ENCODE measurements at regions not wholly inside any gene's neighbourhood (a gene's known extent, or its start where the extent isn't known, plus 50 kb on each side); places are given as distances from the start of the nearest gene placed in this dataset.

DNA sequence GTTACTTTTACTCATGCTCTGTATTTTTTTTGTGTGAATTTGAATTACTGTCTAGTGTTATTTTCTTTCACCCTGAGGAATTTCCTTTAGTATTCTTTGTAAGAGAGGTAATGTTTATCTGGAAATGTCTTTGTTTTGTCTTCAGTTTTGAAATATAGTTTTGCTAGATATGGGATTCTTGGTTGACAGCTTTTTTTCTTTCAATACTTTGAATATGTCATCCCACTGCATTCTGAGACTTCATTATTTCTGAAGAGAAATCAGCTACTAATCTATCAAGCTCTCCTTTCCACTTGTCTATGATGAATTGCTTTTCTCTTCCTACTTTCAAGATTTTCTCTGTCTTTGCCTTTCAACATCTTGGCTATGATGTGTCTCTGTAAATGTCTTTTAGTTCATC, 217.0 kb upstream of the CASK start:
- Histone ChIP-seq H3K4me3 (ENCODE audit: control insufficient read depth in 1 of 7, extremely low read depth in 1 of 7, insufficient read depth in 4 of 7, low read depth in 2 of 7, low read length in 6 of 7) (no peak overlapping the region), H3K27me3 (replicated peaks in 2 of 5; ENCODE audit: control insufficient read depth in 4 of 5, insufficient read depth in 5 of 5, low read length in 4 of 5) (no peaks in the 10 kb centered on the region), H3K4me1 (ENCODE audit: control extremely low read depth in 1 of 4, control insufficient read depth in 4 of 4, insufficient read depth in 4 of 4, low read length in 3 of 4) (no peaks in the 10 kb centered on the region), H3K9me3 (ENCODE audit: control extremely low read depth in 1 of 5, control insufficient read depth in 4 of 5, insufficient read depth in 2 of 5, low read depth in 1 of 5, low read length in 4 of 5) (peaks cover 0 to 5% (median 0%) of the 10 kb centered on the region in 5 experiments), H3K36me3 (ENCODE audit: control insufficient read depth in 4 of 4, insufficient read depth in 4 of 4, low read length in 3 of 4) (no peaks in the 10 kb centered on the region), H3K27ac (ENCODE audit: insufficient read depth in 1 of 2, low read depth in 1 of 2, low read length in 2 of 2, poor library complexity in 1 of 2, severe bottlenecking in 2 of 2) (no peak overlapping the region)
- POLR2A ChIA-PET: no interaction called here
- no peak for DNase-seq
- CTCF ChIA-PET: no interaction called here

GRCh38 chrX:42135583-42136228, 212.4 kb upstream of the CASK start:
- ChIA-PET CTCF (no interaction called here), POLR2A (no interaction called here)
- WGBS (ENCODE audit: insufficient coverage): no CpG with 5 or more reads among the region's 1 CpG
- DNase-seq: no peak
- Histone ChIP-seq H3K27me3 (replicated peaks in 2 of 5; ENCODE audit: control insufficient read depth in 4 of 5, insufficient read depth in 5 of 5, low read length in 4 of 5) (peaks cover 0 to 2% (median 0%) of the 10 kb centered on the region in 5 experiments), H3K4me3 (ENCODE audit: control insufficient read depth in 1 of 7, extremely low read depth in 1 of 7, insufficient read depth in 4 of 7, low read depth in 2 of 7, low read length in 6 of 7) (no peak overlapping the region), H3K27ac (ENCODE audit: insufficient read depth in 1 of 2, low read depth in 1 of 2, low read length in 2 of 2, poor library complexity in 1 of 2, severe bottlenecking in 2 of 2) (no peak overlapping the region), H3K4me1 (ENCODE audit: control extremely low read depth in 1 of 4, control insufficient read depth in 4 of 4, insufficient read depth in 4 of 4, low read length in 3 of 4) (no peaks in the 10 kb centered on the region), H3K9me3 (ENCODE audit: control extremely low read depth in 1 of 5, control insufficient read depth in 4 of 5, insufficient read depth in 2 of 5, low read depth in 1 of 5, low read length in 4 of 5) (peaks cover 0 to 5% (median 0%) of the 10 kb centered on the region in 5 experiments), H3K36me3 (ENCODE audit: control insufficient read depth in 4 of 4, insufficient read depth in 4 of 4, low read length in 3 of 4) (no peaks in the 10 kb centered on the region)

GRCh38 chrX:42131856-42132255, 208.5 kb upstream of the CASK start:
- no peaks in the 10 kb centered on the region for H3K9me3 ChIP-seq (ENCODE audit: control extremely low read depth in 1 of 5, control insufficient read depth in 4 of 5, insufficient read depth in 2 of 5, low read depth in 1 of 5, low read length in 4 of 5)
- no peak overlapping the region for H3K27ac ChIP-seq (ENCODE audit: insufficient read depth in 1 of 2, low read depth in 1 of 2, low read length in 2 of 2, poor library complexity in 1 of 2, severe bottlenecking in 2 of 2)
- CTCF ChIA-PET: no interaction called here
- no peaks in the 10 kb centered on the region for H3K36me3 ChIP-seq (ENCODE audit: control insufficient read depth in 4 of 4, insufficient read depth in 4 of 4, low read length in 3 of 4)
- H3K4me1 ChIP-seq (ENCODE audit: control extremely low read depth in 1 of 4, control insufficient read depth in 4 of 4, insufficient read depth in 4 of 4, low read length in 3 of 4): no peaks in the 10 kb centered on the region
- POLR2A ChIA-PET: no interaction called here
- DNase-seq: no peak
- peaks cover 0 to 8% (median 0%) of the 10 kb centered on the region in 5 experiments for H3K27me3 ChIP-seq (replicated peaks in 2 of 5; ENCODE audit: control insufficient read depth in 4 of 5, insufficient read depth in 5 of 5, low read length in 4 of 5)
- H3K4me3 ChIP-seq (ENCODE audit: control insufficient read depth in 1 of 7, extremely low read depth in 1 of 7, insufficient read depth in 4 of 7, low read depth in 2 of 7, low read length in 6 of 7): no peak overlapping the region

DNA sequence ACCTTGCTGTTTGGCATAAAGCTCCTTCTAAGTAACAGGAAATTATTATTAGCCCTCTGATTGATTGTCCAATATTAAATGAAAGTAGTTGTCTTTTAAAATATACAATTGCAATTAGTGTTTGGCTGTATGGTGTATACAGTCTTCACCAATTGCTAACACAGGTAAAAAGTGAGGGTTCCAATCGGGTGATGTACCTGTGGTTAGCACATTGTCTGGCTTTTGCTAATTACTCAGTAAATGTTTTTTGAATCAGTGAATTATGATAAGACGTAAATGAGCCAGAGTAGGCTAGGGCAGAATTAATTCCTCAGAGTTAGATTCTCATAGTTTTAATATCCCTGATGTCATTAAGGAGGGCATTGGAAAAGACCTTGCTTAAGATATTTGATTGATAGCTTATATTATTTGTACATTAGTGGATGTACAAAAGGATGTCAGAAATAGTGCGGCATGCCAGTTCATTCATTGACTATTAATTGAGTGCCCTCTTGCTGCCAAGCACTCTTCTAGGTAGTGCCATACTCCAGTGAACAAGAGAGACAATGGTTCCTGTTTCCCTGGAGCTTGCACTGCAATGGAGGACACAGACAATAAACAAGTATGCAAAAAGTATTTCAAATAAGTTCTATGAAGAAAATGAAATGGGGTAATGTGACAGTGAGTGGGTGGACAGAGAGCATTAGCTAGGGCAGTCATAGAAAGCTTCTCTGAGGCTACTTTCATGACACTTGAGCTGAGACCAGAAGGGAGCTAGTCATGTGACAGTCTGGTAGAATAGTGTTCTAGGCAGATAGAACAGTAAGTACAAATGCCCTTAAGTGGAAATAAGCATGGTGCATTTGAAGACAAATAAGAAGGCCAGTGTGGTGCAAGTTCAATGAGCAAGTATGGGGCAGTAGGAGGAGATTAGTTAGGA, 205.9 kb upstream of the CASK start:
- H3K4me1 ChIP-seq (ENCODE audit: control extremely low read depth in 1 of 4, control insufficient read depth in 4 of 4, insufficient read depth in 4 of 4, low read length in 3 of 4): no peaks in the 10 kb centered on the region
- no peak overlapping the region for H3K4me3 ChIP-seq (ENCODE audit: control insufficient read depth in 1 of 7, extremely low read depth in 1 of 7, insufficient read depth in 4 of 7, low read depth in 2 of 7, low read length in 6 of 7)
- no peak for DNase-seq
- peaks cover 0 to 13% (median 0%) of the 10 kb centered on the region in 5 experiments for H3K27me3 ChIP-seq (replicated peaks in 2 of 5; ENCODE audit: control insufficient read depth in 4 of 5, insufficient read depth in 5 of 5, low read length in 4 of 5)
- no peaks in the 10 kb centered on the region for H3K9me3 ChIP-seq (ENCODE audit: control extremely low read depth in 1 of 5, control insufficient read depth in 4 of 5, insufficient read depth in 2 of 5, low read depth in 1 of 5, low read length in 4 of 5)
- no peaks in the 10 kb centered on the region for H3K36me3 ChIP-seq (ENCODE audit: control insufficient read depth in 4 of 4, insufficient read depth in 4 of 4, low read length in 3 of 4)
- POLR2A ChIA-PET: no interaction called here
- WGBS (ENCODE audit: insufficient coverage): 92% methylated on average over 3 of the region's 3 CpGs
- no peak overlapping the region for H3K27ac ChIP-seq (ENCODE audit: insufficient read depth in 1 of 2, low read depth in 1 of 2, low read length in 2 of 2, poor library complexity in 1 of 2, severe bottlenecking in 2 of 2)
- CTCF ChIA-PET: interaction anchor here (1.4 kb wide), 1 partner anchor 330 kb away, joined by 4 read pairs; no protein-coding TSS in a partner anchor

GRCh38 chrX:42128587-42128986, 205.2 kb upstream of the CASK start:
- no peak overlapping the region for H3K27ac ChIP-seq (ENCODE audit: insufficient read depth in 1 of 2, low read depth in 1 of 2, low read length in 2 of 2, poor library complexity in 1 of 2, severe bottlenecking in 2 of 2)
- H3K36me3 ChIP-seq (ENCODE audit: control insufficient read depth in 4 of 4, insufficient read depth in 4 of 4, low read length in 3 of 4): no peaks in the 10 kb centered on the region
- 86% methylated on average over 2 of the region's 4 CpGs for WGBS (ENCODE audit: insufficient coverage)
- H3K4me3 ChIP-seq (ENCODE audit: control insufficient read depth in 1 of 7, extremely low read depth in 1 of 7, insufficient read depth in 4 of 7, low read depth in 2 of 7, low read length in 6 of 7): no peak overlapping the region
- no peaks in the 10 kb centered on the region for H3K4me1 ChIP-seq (ENCODE audit: control extremely low read depth in 1 of 4, control insufficient read depth in 4 of 4, insufficient read depth in 4 of 4, low read length in 3 of 4)
- ChIA-PET POLR2A (no interaction called here), CTCF (interaction anchor here (1.4 kb wide), 1 partner anchor 330 kb away, joined by 4 read pairs; no protein-coding TSS in a partner anchor)
- peaks cover 0 to 13% (median 0%) of the 10 kb centered on the region in 5 experiments for H3K27me3 ChIP-seq (replicated peaks in 2 of 5; ENCODE audit: control insufficient read depth in 4 of 5, insufficient read depth in 5 of 5, low read length in 4 of 5)
- DNase-seq: no peak
- no peaks in the 10 kb centered on the region for H3K9me3 ChIP-seq (ENCODE audit: control extremely low read depth in 1 of 5, control insufficient read depth in 4 of 5, insufficient read depth in 2 of 5, low read depth in 1 of 5, low read length in 4 of 5)

GRCh38 chrX:42128020-42128419, 204.7 kb upstream of the CASK start:
- POLR2A ChIA-PET: no interaction called here
- Histone ChIP-seq H3K36me3 (ENCODE audit: control insufficient read depth in 4 of 4, insufficient read depth in 4 of 4, low read length in 3 of 4) (no peaks in the 10 kb centered on the region), H3K9me3 (ENCODE audit: control extremely low read depth in 1 of 5, control insufficient read depth in 4 of 5, insufficient read depth in 2 of 5, low read depth in 1 of 5, low read length in 4 of 5) (no peaks in the 10 kb centered on the region), H3K27ac (ENCODE audit: insufficient read depth in 1 of 2, low read depth in 1 of 2, low read length in 2 of 2, poor library complexity in 1 of 2, severe bottlenecking in 2 of 2) (no peak overlapping the region), H3K4me3 (ENCODE audit: control insufficient read depth in 1 of 7, extremely low read depth in 1 of 7, insufficient read depth in 4 of 7, low read depth in 2 of 7, low read length in 6 of 7) (no peak overlapping the region), H3K27me3 (replicated peaks in 2 of 5; ENCODE audit: control insufficient read depth in 4 of 5, insufficient read depth in 5 of 5, low read length in 4 of 5) (peaks cover 0 to 13% (median 0%) of the 10 kb centered on the region in 5 experiments), H3K4me1 (ENCODE audit: control extremely low read depth in 1 of 4, control insufficient read depth in 4 of 4, insufficient read depth in 4 of 4, low read length in 3 of 4) (no peaks in the 10 kb centered on the region)
- no peak for DNase-seq
- WGBS (ENCODE audit: insufficient coverage): no CpG with 5 or more reads among the region's 2 CpGs
- CTCF ChIA-PET: no interaction called here

GRCh38 chrX:42127563-42127962, 204.2 kb upstream of the CASK start:
- Histone ChIP-seq H3K4me3 (ENCODE audit: control insufficient read depth in 1 of 7, extremely low read depth in 1 of 7, insufficient read depth in 4 of 7, low read depth in 2 of 7, low read length in 6 of 7) (no peak overlapping the region), H3K27ac (ENCODE audit: insufficient read depth in 1 of 2, low read depth in 1 of 2, low read length in 2 of 2, poor library complexity in 1 of 2, severe bottlenecking in 2 of 2) (no peak overlapping the region), H3K4me1 (ENCODE audit: control extremely low read depth in 1 of 4, control insufficient read depth in 4 of 4, insufficient read depth in 4 of 4, low read length in 3 of 4) (no peaks in the 10 kb centered on the region), H3K36me3 (ENCODE audit: control insufficient read depth in 4 of 4, insufficient read depth in 4 of 4, low read length in 3 of 4) (no peaks in the 10 kb centered on the region), H3K9me3 (ENCODE audit: control extremely low read depth in 1 of 5, control insufficient read depth in 4 of 5, insufficient read depth in 2 of 5, low read depth in 1 of 5, low read length in 4 of 5) (no peaks in the 10 kb centered on the region), H3K27me3 (replicated peaks in 2 of 5; ENCODE audit: control insufficient read depth in 4 of 5, insufficient read depth in 5 of 5, low read length in 4 of 5) (peaks cover 0 to 13% (median 0%) of the 10 kb centered on the region in 5 experiments)
- 86% methylated on average over 1 of the region's 1 CpG for WGBS (ENCODE audit: insufficient coverage)
- POLR2A ChIA-PET: no interaction called here
- DNase-seq: no peak
- CTCF ChIA-PET: no interaction called here

All from common myeloid progenitor, CD34-positive (primary cell).